K562 (cell line): ENCODE measurements at regions not wholly inside any gene's neighbourhood (a gene's known extent, or its start where the extent isn't known, plus 50 kb on each side); places are given as distances from the start of the nearest gene placed in this dataset.

Source experiments
- ATAC-seq: fragments of 200-7000 bp; cut with Tn5 transposase; 3 replicates; pipeline ENCODE4 v1.9.1; 2020; ENCODE audit warnings: moderate library complexity
- BruUV-seq: library from RNA; stranded (reverse); fragments of 400-500 nt; replicated peaks from 2 replicates; lab custom pipeline; 2021; lab: Mats Ljungman, UMichigan
- CTCF ChIA-PET: fragments of 300-600 bp; formaldehyde crosslinking; extraction: SDS; loops from one replicate; lab custom pipeline; 2021; ENCODE audit warnings: low intra/inter-chr PET ratio; lab: Yijun Ruan, JAX
- POLR2A ChIA-PET: fragments of 300-600, 350-650 bp; sonication (Branson Sonifier 250); formaldehyde crosslinking; extraction: SDS; loops from one replicate; lab custom pipeline; 2021; ENCODE audit warnings: antibody characterized with exemption, inconsistent platforms; lab: Yijun Ruan, JAX
- DNase-seq, 4 experiments: peaks; one replicate each; pipeline versions ENCODE4 v3.0.0 to v3.0.0-alpha.2; 2011 to 2018; ENCODE audit warnings: low spot score in 3 of 4, mixed read lengths in 3 of 4; ENCODE audit errors: extremely low read depth in 1 of 4
- FAIRE-seq: peaks from 2 replicates; lab custom pipeline; 2011; peaks lifted over from hg19 to GRCh38; lab: Jason Lieb, UNC
- H2AFZ ChIP-seq: 2 replicates; pipeline ENCODE4 v1.6.0; 2011; ENCODE audit warnings: low read depth, low read length, control low read depth, inconsistent platforms
- H3K27ac ChIP-seq: fragments of 200-600 bp; 3 replicates; pipeline ENCODE4 v1.8.0; 2011; ENCODE audit warnings: low read depth, mild to moderate bottlenecking, control low read depth, inconsistent platforms, low read length, moderate library complexity, mixed read lengths; ENCODE audit errors: extremely low read depth
- H3K27me3 ChIP-seq, 2 experiments: fragments of 300-600 bp in 1 of 2; 2 replicates in 1 of 2; 3 replicates in 1 of 2; pipeline versions ENCODE4 v1.6.0 to v1.8.0; 2011; ENCODE audit warnings: inconsistent platforms in 2 of 2, low read length in 2 of 2, mild to moderate bottlenecking in 1 of 2, mixed read lengths in 1 of 2, moderate library complexity in 1 of 2; ENCODE audit not compliant: control insufficient read depth in 2 of 2, insufficient read depth in 2 of 2
- H3K36me3 ChIP-seq: fragments of 300-600 bp; 3 replicates; pipeline ENCODE4 v1.8.0; 2011; ENCODE audit warnings: mild to moderate bottlenecking, low read length, inconsistent platforms; ENCODE audit not compliant: control insufficient read depth, insufficient read depth
- H3K4me1 ChIP-seq, 2 experiments: fragments of 200-600 bp in 1 of 2; replicated peaks in 1 of 2; 2 replicates in 1 of 2; 3 replicates in 1 of 2; pipeline versions ENCODE4 v1.5.1 to v1.8.0; 2011; ENCODE audit warnings: inconsistent platforms in 2 of 2, low read length in 2 of 2, mild to moderate bottlenecking in 1 of 2, mixed read lengths in 1 of 2, moderate library complexity in 1 of 2; ENCODE audit not compliant: control insufficient read depth in 2 of 2, insufficient read depth in 2 of 2
- H3K4me2 ChIP-seq: 2 replicates; pipeline ENCODE4 v1.6.1; 2011; ENCODE audit warnings: low read length, control low read depth, inconsistent platforms, mixed read lengths; ENCODE audit not compliant: insufficient read depth
- H3K4me3 ChIP-seq: fragments of 200-600 bp; sonication (generic), shearing (Covaris generic); 2 replicates; pipeline ENCODE4 v1.5.1; 2016; ENCODE audit warnings: control low read depth, inconsistent platforms
- H3K79me2 ChIP-seq: fragments of 200-600 bp; 3 replicates; pipeline ENCODE4 v1.8.0; 2011; ENCODE audit warnings: low read length, inconsistent platforms; ENCODE audit not compliant: control insufficient read depth, insufficient read depth
- H3K9ac ChIP-seq, 2 experiments: 2 replicates each; pipeline versions ENCODE4 v1.6.0 to v1.6.1; 2011; ENCODE audit warnings: low read depth in 2 of 2, low read length in 2 of 2, control low read depth in 1 of 2, inconsistent platforms in 1 of 2, mild to moderate bottlenecking in 1 of 2, mixed read lengths in 1 of 2; ENCODE audit not compliant: insufficient read depth in 1 of 2
- H3K9me1 ChIP-seq: one replicate; pipeline ENCODE4 v1.6.0; 2011; ENCODE audit warnings: inconsistent platforms, mild to moderate bottlenecking, low read length, moderate library complexity; ENCODE audit not compliant: control insufficient read depth, insufficient read depth
- H3K9me3 ChIP-seq: replicated peaks from 2 replicates; pipeline ENCODE4 v1.5.1; 2011; ENCODE audit warnings: low read depth, low read length, inconsistent platforms; ENCODE audit not compliant: control insufficient read depth, insufficient read depth
- H4K20me1 ChIP-seq: replicated peaks from 2 replicates; pipeline ENCODE4 v1.6.1; 2011; ENCODE audit warnings: low read length, inconsistent platforms, mixed read lengths; ENCODE audit not compliant: control insufficient read depth, insufficient read depth
- ELF1 ChIP-seq: fragments of 200-800 bp; sonication (Bioruptor generic); IDR thresholded peaks from 2 replicates; pipeline ENCODE4 v1.6.1; 2016; ENCODE audit warnings: missing genetic modification characterization, missing compliant biosample characterization
- HBP1 ChIP-seq: fragments of 450-650 bp; formaldehyde crosslinking; IDR thresholded peaks from 2 replicates; pipeline ENCODE4 v1.4.0; 2022; ENCODE audit warnings: missing genetic modification characterization
- HDAC6 ChIP-seq: IDR thresholded peaks from 2 replicates; pipeline ENCODE4 v1.6.1; 2012; ENCODE audit warnings: low read depth, mild to moderate bottlenecking, control low read depth, inconsistent platforms, low read length, moderate library complexity
- PCBP1 ChIP-seq: fragments of 200-400 bp; formaldehyde crosslinking; IDR thresholded peaks from 2 replicates; pipeline ENCODE4 v1.6.1; 2018; ENCODE audit warnings: mild to moderate bottlenecking, low read depth, low read length; ENCODE audit not compliant: poor library complexity, severe bottlenecking
- SREBF1 ChIP-seq: fragments of 150-350 bp; IDR thresholded peaks from 2 replicates; pipeline ENCODE4 v1.6.1; 2014; ENCODE audit warnings: antibody characterized with exemption, low read depth, low read length, borderline replicate concordance
- TBP ChIP-seq: optimal IDR thresholded peaks from 2 replicates; pipeline ENCODE3; 2011; ENCODE audit warnings: low read depth, low read length, improper control_type of control experiment
- ZC3H11A ChIP-seq: IDR thresholded peaks from 2 replicates; pipeline ENCODE4 v1.6.1; 2012; ENCODE audit warnings: low read depth, low read length, improper control_type of control experiment
- ZFP91 ChIP-seq: sonication (generic); formaldehyde crosslinking; IDR thresholded peaks from 2 replicates; pipeline ENCODE4 v1.8.0; 2022; ENCODE audit warnings: mild to moderate bottlenecking, missing genetic modification reagents
- WGBS: fragments of 100-300 bp; shearing (Covaris generic); methylation state at CpG from one replicate; pipeline ENCODE4 v1.1.6; 2016; ENCODE audit warnings: low coverage, mixed read lengths; ENCODE audit not compliant: insufficient coverage; ENCODE audit errors: missing lambda C conversion rate; 5-methylcytosine and 5-hydroxymethylcytosine counted together
- in situ Hi-C: fragments of 300-500 bp; cut with MboI; formaldehyde crosslinking; loops from 4 replicates; pipeline ENCODE4 v1.15.0; 2018; ENCODE audit warnings: inconsistent platforms, mixed read lengths
- intact Hi-C: fragments of 100-400 bp; cut with micrococcal nuclease; formaldehyde crosslinking; loops from 2 replicates; pipeline ENCODE4 v1.14.2; 2022

- ATAC-seq (no peak), DNase-seq (no peak), FAIRE-seq (no peak)
- Histone ChIP-seq H3K4me2 (no peak overlapping the region), H3K36me3 (no peaks in the 10 kb centered on the region), H3K79me2 (no peaks in the 10 kb centered on the region), H3K9me1 (no peaks in the 10 kb centered on the region), H3K4me1 (no peaks in the 10 kb centered on the region), H3K9me3 (no peaks in the 10 kb centered on the region), H3K4me3 (no peak overlapping the region), H2AFZ (no peak overlapping the region), H3K27me3 (no peaks in the 10 kb centered on the region), H3K9ac (no peak overlapping the region), H3K27ac (no peak overlapping the region), H4K20me1 (no peaks in the 10 kb centered on the region)
- TF ChIP-seq HBP1 (CRISPR knock-in tag) = no peak
- no peak for TF ChIP-seq HDAC6
- no peak for TF ChIP-seq ELF1
- no peak for TF ChIP-seq ZC3H11A
- TF ChIP-seq PCBP1 = no peak
- TF ChIP-seq SREBF1 = no peak
- TF ChIP-seq ZFP91 (CRISPR knock-in tag) = no peak
- no peak for TF ChIP-seq TBP
- POLR2A ChIA-PET = no interaction called here
- CTCF ChIA-PET = no interaction called here
- intact Hi-C loops = no loop called here
- in situ Hi-C loops = no loop called here
- no TSS peak for BruUV-seq
- 0% methylated on average over 4 of the region's 4 CpGs for WGBS
Measured at GRCh38 chr11:82653752-82654151, 79.9 kb downstream of the FAM181B start.
